Epithelial cell of proximal tubule (primary cell): ENCODE measurements at regions not wholly inside any gene's neighbourhood (a gene's known extent, or its start where the extent isn't known, plus 50 kb on each side); places are given as distances from the start of the nearest gene placed in this dataset.
A peak's percentile ranks its signal among the peaks of the same experiment; 100 is the strongest.

Source experiments
- DNase-seq: peaks from one replicate; pipeline ENCODE4 v3.0.0-alpha.2; 2011; ENCODE audit warnings: low read depth
- H3K4me3 ChIP-seq: 2 replicates; pipeline ENCODE4 v1.5.1; 2011; ENCODE audit warnings: low read depth, mild to moderate bottlenecking, low read length
- CTCF ChIP-seq: conservative IDR thresholded peaks from 2 replicates; pipeline ENCODE4 v1.5.1; 2012; ENCODE audit warnings: low read depth, mild to moderate bottlenecking, low read length

DNA sequence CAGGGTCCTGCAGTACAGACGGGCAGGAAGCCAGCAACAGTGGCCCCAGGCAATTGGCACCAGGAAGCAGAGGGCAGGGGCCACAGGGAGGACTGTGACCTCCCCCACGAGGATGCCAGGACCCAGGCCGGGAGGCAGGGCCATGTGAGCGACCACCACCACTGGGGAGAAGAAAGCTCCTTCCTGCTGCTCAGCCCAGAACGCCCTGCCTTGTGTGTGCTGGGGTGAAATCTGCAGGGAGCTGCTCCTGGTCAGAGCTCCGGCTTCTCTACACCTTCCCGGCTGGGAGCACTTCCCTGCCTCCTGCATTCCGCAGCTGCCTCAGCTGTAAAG, 100.4 kb downstream of the HMX1 start:
- TF ChIP-seq CTCF = no peak
- no peak for DNase-seq

DNA sequence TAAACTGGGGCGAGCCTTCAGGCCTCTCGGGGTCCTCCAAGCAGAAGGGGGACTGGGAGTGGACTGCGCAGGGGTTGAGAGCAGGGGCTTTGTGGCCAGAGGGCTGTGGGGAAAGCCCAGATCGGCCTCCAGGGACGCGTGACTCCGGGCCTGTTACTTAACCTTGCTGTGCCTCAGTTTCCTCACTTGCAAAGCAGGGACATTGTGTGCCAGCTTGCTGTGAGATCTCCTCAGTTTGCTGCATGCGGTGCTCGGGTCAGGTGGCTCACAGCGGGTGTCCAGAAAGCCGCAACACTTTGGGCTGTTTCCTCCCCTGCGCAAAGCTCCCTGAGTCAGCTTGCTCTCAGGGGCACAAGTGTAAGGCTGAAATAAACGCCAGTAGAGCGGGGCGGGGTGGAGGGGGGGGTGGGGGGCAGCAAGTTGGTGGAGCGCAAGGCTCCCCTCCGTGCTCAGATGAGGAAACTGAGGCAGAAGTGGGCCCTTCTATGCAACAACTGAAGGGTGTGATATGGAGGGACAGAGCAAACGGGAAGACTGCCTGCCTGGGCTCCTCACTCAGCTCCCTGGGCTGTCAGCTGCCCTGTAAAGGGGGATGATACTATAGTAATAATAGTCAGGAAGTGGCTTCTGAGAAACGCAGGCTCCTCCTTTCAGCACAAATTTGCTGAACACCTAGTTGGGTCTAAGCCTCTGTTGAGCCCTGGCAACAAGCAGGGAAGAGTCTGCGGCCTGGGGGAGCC, 101.0 kb downstream of the HMX1 start:
- no peak overlapping the region for H3K4me3 ChIP-seq
- no peak for TF ChIP-seq CTCF
- no peak for DNase-seq

More for the DNA sequence above, 100.4 kb downstream of the HMX1 start:
- no peak overlapping the region for H3K4me3 ChIP-seq

DNA sequence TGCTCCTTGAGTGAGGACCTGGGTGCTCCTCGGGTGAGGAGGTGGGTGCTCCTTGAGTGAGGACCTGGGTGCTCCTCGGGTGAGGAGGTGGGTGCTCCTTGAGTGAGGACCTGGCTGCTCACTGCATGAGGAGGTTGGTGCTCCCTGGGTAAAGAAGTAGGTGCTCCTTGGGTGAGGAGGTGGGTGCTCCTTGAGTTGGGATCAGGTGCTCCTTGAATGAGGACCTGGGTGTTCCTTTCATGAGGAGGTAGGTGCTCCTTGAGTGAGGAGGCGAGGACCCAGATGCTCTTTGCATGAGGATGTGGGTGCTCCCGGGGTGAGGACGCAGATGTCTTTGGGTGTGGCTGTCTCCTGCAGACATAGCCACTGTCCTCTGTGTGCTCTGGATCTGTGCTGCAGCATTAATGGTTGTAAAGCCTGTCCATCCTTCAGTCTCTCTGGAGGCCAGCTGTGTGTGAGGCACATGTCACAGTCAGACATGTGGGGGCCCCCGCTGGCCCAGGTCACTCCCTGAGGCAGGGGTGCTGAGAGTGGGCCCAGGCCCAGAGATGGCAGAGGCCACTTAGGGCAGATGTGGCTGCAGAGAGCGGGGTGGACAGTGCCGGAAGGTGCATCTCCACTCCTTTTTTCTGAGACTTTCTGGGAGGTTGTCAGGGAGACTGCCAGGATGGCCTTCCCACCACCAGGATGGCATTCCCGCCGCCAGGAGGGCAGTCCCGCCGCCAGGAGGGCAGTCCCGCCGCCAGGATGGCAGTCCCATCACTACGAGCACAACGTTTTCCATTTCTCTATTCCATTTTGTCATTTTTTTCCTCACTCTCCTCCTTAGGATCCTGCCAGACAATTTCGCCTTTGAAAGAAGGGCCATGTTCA, 101.8 kb downstream of the HMX1 start:
- no peak for DNase-seq
- no peak for TF ChIP-seq CTCF
- no peak overlapping the region for H3K4me3 ChIP-seq

GRCh38 chr4:8768357-8768999, 103.2 kb downstream of the HMX1 start:
- TF ChIP-seq CTCF = no peak
- DNase-seq = no peak
- no peak overlapping the region for H3K4me3 ChIP-seq

DNA sequence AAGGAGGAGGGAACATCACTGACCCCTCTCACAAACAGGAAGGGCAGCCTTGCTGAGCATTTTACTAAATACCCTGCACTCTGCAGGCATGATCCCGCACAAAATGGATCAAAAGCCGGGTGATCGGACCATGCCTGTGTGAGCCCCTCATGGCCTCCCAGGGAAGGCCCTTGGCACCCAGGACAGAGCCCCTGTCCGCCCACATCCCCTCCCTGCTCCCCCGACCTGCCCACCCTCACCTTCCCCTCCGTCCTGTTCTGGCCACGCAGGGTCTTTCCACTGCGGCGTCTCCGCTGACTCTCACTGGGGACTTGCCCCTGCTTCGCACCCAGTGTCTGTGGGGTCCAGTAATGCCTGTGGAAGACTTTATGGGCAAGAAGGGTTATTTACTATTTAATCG, 105.0 kb downstream of the HMX1 start:
- no peak for DNase-seq
- H3K4me3 ChIP-seq = no peak overlapping the region
- no peak for TF ChIP-seq CTCF

DNA sequence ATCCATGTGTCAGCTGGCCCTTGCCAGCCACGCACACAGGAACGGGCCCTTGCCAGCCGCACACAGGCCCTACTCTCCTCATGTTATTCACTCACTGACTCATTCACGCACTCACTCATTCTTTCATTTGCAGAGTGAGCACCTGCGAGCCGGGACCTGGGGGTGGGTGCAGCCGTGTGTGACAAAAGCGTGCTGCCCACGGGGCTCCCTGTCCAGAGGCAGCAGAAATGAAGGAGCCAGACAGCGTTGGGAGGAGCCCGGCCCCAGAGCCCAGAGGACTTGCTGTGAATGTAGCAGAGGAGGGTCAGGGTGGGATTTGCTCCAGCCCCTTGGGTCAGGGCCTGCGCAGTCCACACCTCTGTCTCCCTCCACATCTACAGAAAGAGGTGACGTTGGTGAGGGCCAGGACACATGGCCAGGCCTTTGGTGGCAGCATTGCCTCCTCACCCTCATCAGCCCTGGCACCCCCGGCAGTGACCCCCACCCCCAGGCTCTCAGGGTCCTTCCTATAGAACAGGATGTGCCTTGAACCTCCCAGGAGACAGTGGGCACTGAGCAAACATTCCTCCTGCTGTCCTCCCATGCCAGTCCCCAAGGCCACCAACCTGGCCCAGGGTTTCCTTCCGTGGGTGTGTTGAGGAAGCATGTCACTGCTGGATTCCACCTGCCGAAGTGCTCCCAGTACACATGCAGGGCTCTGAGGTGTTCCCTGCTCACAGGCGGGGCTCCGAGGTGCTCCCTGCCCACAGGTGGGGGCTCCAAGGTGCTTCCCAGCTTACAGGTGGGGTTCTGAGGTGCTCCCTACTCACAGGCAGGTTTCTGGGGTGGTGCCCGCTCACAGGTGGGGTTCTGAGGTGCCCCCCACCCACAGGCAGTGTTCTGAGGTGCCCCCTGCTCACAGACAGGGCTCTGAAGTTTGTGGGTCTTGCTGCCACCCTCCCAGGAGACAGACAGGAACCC, 105.7 kb downstream of the HMX1 start:
- no peak overlapping the region for H3K4me3 ChIP-seq
- no peak for TF ChIP-seq CTCF
- DNase-seq = peak; percentile 2
